Neuronal stem cell (in vitro differentiated cells): ENCODE measurements at regions not wholly inside any gene's neighbourhood (a gene's known extent, or its start where the extent isn't known, plus 50 kb on each side); places are given as distances from the start of the nearest gene placed in this dataset.
"Not testable (repeated sequence)": the region's sequence is repeated elsewhere in the genome, so short reads cannot be mapped to it uniquely, and the experiment has no call there.

Experiments
- DNase-seq: peaks from one replicate; pipeline ENCODE4 v3.0.0-alpha.2; 2013; ENCODE audit warnings: low spot score
- H2AFZ ChIP-seq: one replicate; pipeline ENCODE4 v1.6.1; 2013; ENCODE audit warnings: mild to moderate bottlenecking, low read length, inconsistent platforms
- H2AK5ac ChIP-seq: 2 replicates; pipeline ENCODE4 v1.6.1; 2013; ENCODE audit warnings: low read depth, mild to moderate bottlenecking, inconsistent platforms, low read length, moderate library complexity, mixed read lengths
- H2BK120ac ChIP-seq: 2 replicates; pipeline ENCODE4 v1.6.1; 2013; ENCODE audit warnings: low read depth, mild to moderate bottlenecking, inconsistent platforms, low read length, moderate library complexity, mixed read lengths
- H2BK12ac ChIP-seq: one replicate; pipeline ENCODE4 v1.6.1; 2013; ENCODE audit warnings: low read length, inconsistent platforms
- H2BK15ac ChIP-seq: 2 replicates; pipeline ENCODE4 v1.6.1; 2013; ENCODE audit warnings: mild to moderate bottlenecking, low read length, inconsistent platforms, mixed read lengths
- H2BK5ac ChIP-seq: one replicate; pipeline ENCODE4 v1.6.1; 2013; ENCODE audit warnings: inconsistent platforms, mild to moderate bottlenecking, low read length, moderate library complexity
- H3K14ac ChIP-seq: one replicate; pipeline ENCODE4 v1.6.1; 2013; ENCODE audit warnings: low read length, inconsistent platforms
- H3K18ac ChIP-seq: 2 replicates; pipeline ENCODE4 v1.6.1; 2013; ENCODE audit warnings: low read length, inconsistent platforms
- H3K23ac ChIP-seq: 2 replicates; pipeline ENCODE4 v1.6.1; 2013; ENCODE audit warnings: low read depth, mild to moderate bottlenecking, mixed read lengths, low read length, inconsistent platforms; ENCODE audit not compliant: poor library complexity
- H3K27ac ChIP-seq: replicated peaks from 3 replicates; pipeline ENCODE4 v1.5.1; 2013; ENCODE audit warnings: low read length, inconsistent platforms
- H3K27me3 ChIP-seq, 3 experiments: 2 replicates each; pipeline ENCODE4 v1.6.1; 2013; ENCODE audit warnings: low read length in 3 of 3, mild to moderate bottlenecking in 2 of 3, inconsistent platforms in 1 of 3, low read depth in 1 of 3, mixed read lengths in 1 of 3, moderate library complexity in 1 of 3; ENCODE audit not compliant: control insufficient read depth in 3 of 3, insufficient read depth in 3 of 3
- H3K36me3 ChIP-seq, 2 donors: replicated peaks in 1 of 2; 2 replicates each; pipeline ENCODE4 v1.6.1; 2013; ENCODE audit warnings: low read length in 2 of 2; ENCODE audit not compliant: control insufficient read depth in 2 of 2, insufficient read depth in 2 of 2
- H3K4ac ChIP-seq: 2 replicates; pipeline ENCODE4 v1.6.1; 2013; ENCODE audit warnings: inconsistent platforms, mild to moderate bottlenecking, low read length, moderate library complexity
- H3K4me1 ChIP-seq, 2 donors: 1 replicate in 1 of 2; 2 replicates in 1 of 2; pipeline ENCODE4 v1.6.1; 2013; ENCODE audit warnings: low read length in 2 of 2, low read depth in 1 of 2; ENCODE audit not compliant: control insufficient read depth in 2 of 2, insufficient read depth in 1 of 2
- H3K4me2 ChIP-seq: one replicate; pipeline ENCODE4 v1.6.1; 2013; ENCODE audit warnings: mild to moderate bottlenecking, low read length, inconsistent platforms; ENCODE audit not compliant: insufficient read depth, poor library complexity, severe bottlenecking
- H3K4me3 ChIP-seq, 2 donors: 2 replicates each; pipeline ENCODE4 v1.5.1; 2013; ENCODE audit warnings: low read length in 2 of 2, mild to moderate bottlenecking in 2 of 2, inconsistent platforms in 1 of 2, moderate library complexity in 1 of 2
- H3K79me1 ChIP-seq: one replicate; pipeline ENCODE4 v1.6.1; 2013; ENCODE audit warnings: low read depth, mild to moderate bottlenecking, inconsistent platforms, low read length, moderate library complexity
- H3K9ac ChIP-seq: one replicate; pipeline ENCODE4 v1.6.1; 2013; ENCODE audit warnings: mild to moderate bottlenecking, low read depth, low read length, inconsistent platforms; ENCODE audit not compliant: poor library complexity
- H3K9me3 ChIP-seq, 2 donors: replicated peaks in 1 of 2; 2 replicates each; pipeline versions ENCODE3 to v1.6.1; 2013; ENCODE audit warnings: low read length in 2 of 2, mild to moderate bottlenecking in 2 of 2, inconsistent platforms in 1 of 2, low read depth in 1 of 2, mixed read lengths in 1 of 2, moderate library complexity in 1 of 2; ENCODE audit not compliant: control insufficient read depth in 2 of 2, insufficient read depth in 1 of 2
- H4K8ac ChIP-seq: one replicate; pipeline ENCODE4 v1.6.1; 2013; ENCODE audit warnings: low read depth, mild to moderate bottlenecking, inconsistent platforms, low read length, moderate library complexity
- H4K91ac ChIP-seq: one replicate; pipeline ENCODE4 v1.6.1; 2013; ENCODE audit warnings: low read length, low read depth, mild to moderate bottlenecking, inconsistent platforms; ENCODE audit not compliant: poor library complexity
- WGBS, 2 donors: extraction: QIAGEN DNeasy Blood & Tissue Kit; methylation state at CpG; one replicate each; pipeline ENCODE4 v1.1.7; 2013; ENCODE audit warnings: missing lambda C conversion rate in 2 of 2, mixed read lengths in 1 of 2; ENCODE audit not compliant: insufficient read length in 2 of 2, insufficient replicate concordance in 1 of 2; ENCODE audit errors: extremely low coverage in 2 of 2; 5-methylcytosine and 5-hydroxymethylcytosine counted together

DNA sequence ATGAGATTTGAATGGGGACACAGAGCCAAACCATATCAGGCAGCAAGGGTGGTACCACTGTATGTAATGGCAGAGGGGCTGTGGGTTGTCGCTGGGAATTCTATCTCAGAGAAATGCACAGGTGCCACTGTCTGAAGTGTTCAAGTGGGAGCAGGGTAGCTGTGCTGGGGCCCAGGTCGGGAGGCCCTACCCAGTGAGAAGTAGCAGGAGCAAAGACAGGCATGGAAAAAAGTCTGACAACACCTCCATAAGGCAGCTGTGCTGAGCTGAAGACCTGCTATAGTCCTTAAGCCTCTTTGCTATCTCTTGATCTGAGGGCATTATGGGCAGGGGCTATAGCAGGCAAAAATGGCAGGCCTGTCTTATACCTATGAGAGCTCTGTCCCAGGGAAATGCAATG is 638.3 kb upstream of the TPTE start:
- not testable (repeated sequence) for H3K36me3 ChIP-seq, DNase-seq, H3K14ac ChIP-seq, H3K4ac ChIP-seq, H2BK15ac ChIP-seq, H3K27ac ChIP-seq, H2BK5ac ChIP-seq, H2BK120ac ChIP-seq, H3K9ac ChIP-seq, H3K4me1 ChIP-seq, H2AK5ac ChIP-seq, H3K18ac ChIP-seq, H3K27me3 ChIP-seq, H4K8ac ChIP-seq, H3K4me2 ChIP-seq, H2AFZ ChIP-seq, H3K79me1 ChIP-seq, H3K23ac ChIP-seq, H2BK12ac ChIP-seq, H3K4me3 ChIP-seq, H3K9me3 ChIP-seq, H4K91ac ChIP-seq
- no CpG with 5 or more reads among the region's 2 CpGs for WGBS, 2 donors

DNA sequence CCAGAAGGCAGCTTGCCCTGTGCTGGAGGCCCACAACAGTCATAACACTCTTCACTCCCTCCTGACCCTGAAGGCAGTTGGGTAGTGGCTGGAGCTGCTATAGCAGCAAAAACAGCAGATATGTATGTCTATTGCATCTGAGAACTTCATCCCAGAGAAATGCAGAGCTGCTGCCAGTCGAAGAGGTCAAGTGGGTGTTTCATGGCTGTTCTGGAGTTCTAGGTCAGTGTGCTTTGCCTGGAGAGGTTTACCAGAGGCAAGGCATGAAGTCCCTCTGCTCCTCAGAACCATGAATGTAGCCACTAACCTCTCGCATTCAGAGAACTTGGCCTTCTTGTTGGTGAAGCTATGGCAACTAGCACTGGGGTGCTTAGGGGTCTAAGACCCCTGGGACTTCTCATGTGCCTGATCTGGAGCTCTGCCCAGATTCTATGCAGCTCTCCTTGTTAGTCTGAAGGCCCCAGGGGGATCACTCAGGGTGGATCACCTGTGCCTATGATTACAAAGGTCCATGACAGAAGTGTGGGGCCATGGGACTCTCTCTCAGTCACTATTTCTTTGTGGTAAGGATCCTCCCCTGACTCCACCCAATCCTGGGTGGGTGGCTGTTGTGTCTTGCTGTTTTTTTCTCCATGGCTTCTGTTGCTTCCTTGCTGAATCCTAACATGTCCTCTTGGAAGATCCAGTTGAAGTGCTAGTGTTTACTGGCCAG is 637.7 kb upstream of the TPTE start:
- not testable (repeated sequence) for H3K79me1 ChIP-seq, H3K9ac ChIP-seq, H2AK5ac ChIP-seq, H3K4me1 ChIP-seq, H3K18ac ChIP-seq, H2BK5ac ChIP-seq, H2AFZ ChIP-seq, H4K8ac ChIP-seq, H3K4me2 ChIP-seq, H2BK15ac ChIP-seq, H3K23ac ChIP-seq, H3K27me3 ChIP-seq, H3K27ac ChIP-seq, DNase-seq, H3K4ac ChIP-seq, H2BK12ac ChIP-seq, H3K36me3 ChIP-seq, H2BK120ac ChIP-seq, H3K4me3 ChIP-seq, H4K91ac ChIP-seq, H3K9me3 ChIP-seq, H3K14ac ChIP-seq
- WGBS, 2 donors, result no CpG with 5 or more reads among the region's 2 CpGs

DNA sequence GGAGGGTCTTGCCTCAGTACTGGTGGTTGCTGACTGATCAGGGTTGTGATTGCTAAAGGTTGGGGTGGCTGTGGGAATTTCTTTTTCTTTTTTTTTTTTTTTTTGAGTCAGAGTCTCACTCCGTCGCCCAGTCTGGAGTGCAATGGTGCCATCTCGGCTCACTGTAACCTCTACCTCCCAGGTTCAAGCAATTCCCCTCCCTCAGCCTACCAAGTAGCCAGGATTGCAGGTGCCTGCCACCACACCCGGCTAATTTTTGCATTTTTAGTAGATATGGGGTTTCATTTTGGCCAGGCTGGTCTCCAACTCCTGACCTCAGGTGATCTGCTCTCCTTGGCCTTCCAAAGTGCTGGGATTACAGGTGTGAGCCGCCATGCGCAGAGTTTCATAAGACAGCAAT is 632.9 kb upstream of the TPTE start:
- H3K18ac ChIP-seq, H3K9ac ChIP-seq, H2BK15ac ChIP-seq, H2AK5ac ChIP-seq, H2BK12ac ChIP-seq, H3K36me3 ChIP-seq, H3K4me1 ChIP-seq, H3K9me3 ChIP-seq, H3K14ac ChIP-seq, H3K27me3 ChIP-seq, H3K4me3 ChIP-seq, H4K91ac ChIP-seq, H3K79me1 ChIP-seq, H3K4ac ChIP-seq, H2BK5ac ChIP-seq, H3K4me2 ChIP-seq, DNase-seq, H3K27ac ChIP-seq, H3K23ac ChIP-seq, H2AFZ ChIP-seq, H2BK120ac ChIP-seq, H4K8ac ChIP-seq: not testable (repeated sequence)
- WGBS, 2 donors, result no CpG with 5 or more reads among the region's 6 CpGs

DNA sequence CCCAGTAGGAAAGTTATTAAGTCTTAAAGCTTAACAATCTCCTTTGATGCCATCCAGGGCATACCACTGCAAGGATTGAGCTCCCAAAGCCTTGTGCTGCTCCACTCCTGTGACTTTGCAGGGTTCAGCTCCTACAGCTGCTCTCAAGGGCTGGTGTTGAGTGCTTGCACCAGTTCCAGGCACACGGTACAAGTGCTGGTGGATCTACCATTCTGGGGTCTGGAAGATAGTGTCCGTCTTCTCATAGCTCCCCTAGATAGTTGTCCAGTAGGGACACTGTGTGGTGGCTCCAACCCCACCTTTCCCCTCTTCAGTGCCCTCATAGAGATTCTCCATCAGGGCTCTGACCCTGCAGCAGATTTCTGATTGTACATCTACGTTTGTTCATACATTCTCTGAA is 617.8 kb upstream of the TPTE start:
- not testable (repeated sequence) for DNase-seq, H2AFZ ChIP-seq, H4K8ac ChIP-seq, H2BK5ac ChIP-seq, H2AK5ac ChIP-seq, H3K4me3 ChIP-seq, H3K18ac ChIP-seq, H3K23ac ChIP-seq, H3K4ac ChIP-seq, H3K14ac ChIP-seq, H3K9ac ChIP-seq, H3K79me1 ChIP-seq, H2BK15ac ChIP-seq, H4K91ac ChIP-seq, H3K36me3 ChIP-seq, H3K4me1 ChIP-seq, H3K27me3 ChIP-seq, H2BK12ac ChIP-seq, H2BK120ac ChIP-seq, H3K9me3 ChIP-seq, H3K4me2 ChIP-seq, H3K27ac ChIP-seq
- no CpG with 5 or more reads among the region's 3 CpGs for WGBS, 2 donors
